ENCODE measurements at regions not wholly inside any gene's neighbourhood (a gene's known extent, or its start where the extent isn't known, plus 50 kb on each side); places are given as distances from the start of the nearest gene placed in this dataset.

- TF ChIP-seq FOXJ3 (CRISPR knock-in tag; IDR thresholded peaks at IDR 0.05): no peak
- TF ChIP-seq POLR2AphosphoS5 (IDR thresholded peaks at IDR 0.05; ENCODE audit: low read depth, low read length): no peak
- no peak for TF ChIP-seq JUND (IDR thresholded peaks at IDR 0.05)
- TF ChIP-seq TAF1 (IDR thresholded peaks at IDR 0.05; ENCODE audit: borderline replicate concordance, low read depth, low read length): no peak
- TF ChIP-seq EP300 (IDR thresholded peaks at IDR 0.05; ENCODE audit: borderline replicate concordance in 1 of 2, low read depth in 1 of 2, low read length in 1 of 2): no peak
- no peak for TF ChIP-seq GABPA (IDR thresholded peaks at IDR 0.05; ENCODE audit: low read depth)
- TF ChIP-seq CTCF (IDR thresholded peaks at IDR 0.05): no peak
- TF ChIP-seq ZBTB33 (IDR thresholded peaks at IDR 0.05; ENCODE audit: borderline replicate concordance, low read depth): no peak
- TF ChIP-seq USF2 (IDR thresholded peaks at IDR 0.05; ENCODE audit: borderline replicate concordance, low read depth, low read length): no peak
- no peak for TF ChIP-seq USF1 (IDR thresholded peaks at IDR 0.05; ENCODE audit: borderline replicate concordance, low read depth)
Measured at GRCh38 chr13:72341904-72342303, 385.5 kb downstream of the MZT1 start.

Data from SK-N-SH (cell line).